Loucy (cell line): ENCODE measurements at regions not wholly inside any gene's neighbourhood (a gene's known extent, or its start where the extent isn't known, plus 50 kb on each side); places are given as distances from the start of the nearest gene placed in this dataset.

Experiments used
- H2AFZ ChIP-seq: fragments of 200-600 bp; sonication (generic); 2 replicates; pipeline ENCODE4 v1.6.0; 2016; ENCODE audit warnings: antibody characterized with exemption, mild to moderate bottlenecking, low read length, moderate library complexity
- H3F3A ChIP-seq: fragments of 200-600 bp; 2 replicates; pipeline ENCODE4 v1.6.0; 2016; ENCODE audit warnings: antibody characterized with exemption, low read depth, mild to moderate bottlenecking
- H3K27me3 ChIP-seq: fragments of 200-600 bp; sonication (generic); 2 replicates; pipeline ENCODE4 v1.6.1; 2014; ENCODE audit warnings: low read length, mild to moderate bottlenecking; ENCODE audit not compliant: insufficient read depth, poor library complexity, severe bottlenecking
- H3K36me3 ChIP-seq: fragments of 200-600 bp; sonication (generic); 2 replicates; pipeline ENCODE4 v1.6.1; 2016; ENCODE audit warnings: low read length; ENCODE audit not compliant: insufficient read depth
- H3K4me1 ChIP-seq: fragments of 200-600 bp; sonication (generic); 2 replicates; pipeline ENCODE4 v1.5.1; 2014; ENCODE audit warnings: low read length, mild to moderate bottlenecking; ENCODE audit not compliant: insufficient read depth, poor library complexity, severe bottlenecking
- H3K4me2 ChIP-seq: fragments of 200-600 bp; sonication (generic); 2 replicates; pipeline ENCODE4 v1.6.0; 2014; ENCODE audit warnings: antibody characterized with exemption, low read length, low read depth, mild to moderate bottlenecking; ENCODE audit not compliant: poor library complexity, severe bottlenecking
- H3K4me3 ChIP-seq: fragments of 200-600 bp; sonication (generic); 2 replicates; pipeline ENCODE4 v1.5.1; 2014; ENCODE audit warnings: low read length, mild to moderate bottlenecking, mixed read lengths; ENCODE audit not compliant: poor library complexity, severe bottlenecking
- H3K79me2 ChIP-seq: fragments of 200-600 bp; sonication (generic); 2 replicates; pipeline ENCODE4 v1.6.1; 2014; ENCODE audit warnings: low read length; ENCODE audit not compliant: insufficient read depth
- H3K9ac ChIP-seq: fragments of 200-600 bp; sonication (generic); 2 replicates; pipeline ENCODE4 v1.6.0; 2014; ENCODE audit warnings: mild to moderate bottlenecking, low read depth, low read length, moderate library complexity; ENCODE audit not compliant: poor library complexity, severe bottlenecking
- H3K9me2 ChIP-seq: fragments of 200-600 bp; sonication (generic); replicated peaks from 2 replicates; pipeline ENCODE4 v1.6.1; 2016; ENCODE audit warnings: low read depth, low read length, mixed read lengths
- H3K9me3 ChIP-seq: fragments of 200-600 bp; sonication (generic); 2 replicates; pipeline ENCODE4 v1.6.1; 2014; ENCODE audit warnings: mild to moderate bottlenecking, antibody characterized with exemption, low read length, low read depth; ENCODE audit not compliant: insufficient read depth
- H4K20me1 ChIP-seq: fragments of 200-600 bp; sonication (generic); 2 replicates; pipeline ENCODE4 v1.6.0; 2014; ENCODE audit warnings: antibody characterized with exemption, low read length, mild to moderate bottlenecking; ENCODE audit not compliant: insufficient read depth, poor library complexity, severe bottlenecking
- CTCF ChIP-seq: fragments of 200-600 bp; sonication (generic); conservative IDR thresholded peaks from 2 replicates; pipeline ENCODE4 v1.5.1; 2014; ENCODE audit warnings: mild to moderate bottlenecking, antibody characterized with exemption, low read length
- EZH2phosphoT487 ChIP-seq: fragments of 200-600 bp; IDR thresholded peaks from 2 replicates; pipeline ENCODE4 v1.6.1; 2018; ENCODE audit warnings: antibody characterized with exemption, mild to moderate bottlenecking, moderate library complexity, borderline replicate concordance

GRCh38 chr2:122859260-122859659, 1103.8 kb downstream of the TSN start:
- H4K20me1 ChIP-seq, result no peaks in the 10 kb centered on the region
- H3K9ac ChIP-seq, result no peak overlapping the region
- no peak overlapping the region for H3K4me3 ChIP-seq
- H3K79me2 ChIP-seq, result no peaks in the 10 kb centered on the region
- no peaks in the 10 kb centered on the region for H3K27me3 ChIP-seq
- no peaks in the 10 kb centered on the region for H3K36me3 ChIP-seq
- H2AFZ ChIP-seq, result no peak overlapping the region
- TF ChIP-seq EZH2phosphoT487, result no peak
- no peak for TF ChIP-seq CTCF
- no peaks in the 10 kb centered on the region for H3K9me3 ChIP-seq
- H3K9me2 ChIP-seq, result no peaks in the 10 kb centered on the region
- H3K4me1 ChIP-seq, result no peaks in the 10 kb centered on the region
- no peaks in the 10 kb centered on the region for H3F3A ChIP-seq
- no peak overlapping the region for H3K4me2 ChIP-seq

- H2AFZ ChIP-seq, result no peak overlapping the region
- no peaks in the 10 kb centered on the region for H3K79me2 ChIP-seq
- H4K20me1 ChIP-seq, result no peaks in the 10 kb centered on the region
- H3K9ac ChIP-seq, result no peak overlapping the region
- no peaks in the 10 kb centered on the region for H3K36me3 ChIP-seq
- no peaks in the 10 kb centered on the region for H3F3A ChIP-seq
- no peak overlapping the region for H3K4me2 ChIP-seq
- no peaks in the 10 kb centered on the region for H3K9me2 ChIP-seq
- no peaks in the 10 kb centered on the region for H3K9me3 ChIP-seq
- TF ChIP-seq CTCF (no peak), EZH2phosphoT487 (no peak)
- no peak overlapping the region for H3K4me3 ChIP-seq
- H3K27me3 ChIP-seq, result no peaks in the 10 kb centered on the region
- H3K4me1 ChIP-seq, result no peaks in the 10 kb centered on the region
Measured at GRCh38 chr2:122863532-122863931, 1108.1 kb downstream of the TSN start.

GRCh38 chr2:122864728-122865127, 1109.3 kb downstream of the TSN start:
- Histone ChIP-seq H3K36me3 (no peaks in the 10 kb centered on the region), H4K20me1 (no peaks in the 10 kb centered on the region), H3K9me3 (no peaks in the 10 kb centered on the region), H3K9ac (no peak overlapping the region), H3K27me3 (no peaks in the 10 kb centered on the region), H3K4me2 (no peak overlapping the region), H3K4me3 (no peak overlapping the region), H3K79me2 (no peaks in the 10 kb centered on the region), H3K9me2 (no peaks in the 10 kb centered on the region), H3K4me1 (no peaks in the 10 kb centered on the region), H3F3A (no peaks in the 10 kb centered on the region), H2AFZ (no peak overlapping the region)
- TF ChIP-seq EZH2phosphoT487 (no peak), CTCF (no peak)
